WTC11 (cell line): ENCODE measurements at regions not wholly inside any gene's neighbourhood (a gene's known extent, or its start where the extent isn't known, plus 50 kb on each side); places are given as distances from the start of the nearest gene placed in this dataset.

Experiments used
- ATAC-seq: fragments of 200-7000 bp; cut with Tn5 transposase; 2 replicates; pipeline ENCODE4 v1.10.0; 2021; ENCODE audit warnings: mild to moderate bottlenecking, moderate library complexity
- CTCF ChIA-PET: fragments of 300-600 bp; sonication (Branson Sonifier 250); formaldehyde crosslinking; loops from one replicate; lab custom pipeline; 2021; ENCODE audit warnings: antibody characterized with exemption; lab: Charles Lee
- POLR2A ChIA-PET: fragments of 350-600 bp; sonication (Branson Sonifier 250); formaldehyde crosslinking; loops from one replicate; lab custom pipeline; 2021; ENCODE audit warnings: antibody characterized with exemption; lab: Charles Lee
- DNase-seq: peaks from one replicate; pipeline ENCODE4 v3.0.0; 2021; ENCODE audit warnings: low spot score
- H3K27ac Mint-ChIP-seq: 2 replicates; pipeline ENCODE4 v1.8.0; 2021; ENCODE audit warnings: mixed read lengths
- H3K27me3 Mint-ChIP-seq: 2 replicates; pipeline ENCODE4 v1.8.0; 2021; ENCODE audit warnings: low read depth, mild to moderate bottlenecking, moderate library complexity, mixed read lengths
- H3K36me3 Mint-ChIP-seq: 2 replicates; pipeline ENCODE4 v1.8.0; 2021; ENCODE audit warnings: mixed read lengths
- H3K4me1 Mint-ChIP-seq: 2 replicates; pipeline ENCODE4 v1.8.0; 2022; ENCODE audit warnings: mixed read lengths
- H3K4me3 Mint-ChIP-seq: 2 replicates; pipeline ENCODE4 v1.8.0; 2021; ENCODE audit warnings: mild to moderate bottlenecking, moderate library complexity, mixed read lengths
- H3K9me3 Mint-ChIP-seq: 2 replicates; pipeline ENCODE4 v1.8.0; 2021; ENCODE audit warnings: mixed read lengths
- ARID4B ChIP-seq: sonication (generic); formaldehyde crosslinking; IDR thresholded peaks from 2 replicates; pipeline ENCODE4 v1.8.0; 2023; ENCODE audit warnings: missing genetic modification reagents, mild to moderate bottlenecking, borderline replicate concordance
- ATF2 ChIP-seq: sonication (generic); formaldehyde crosslinking; IDR thresholded peaks from 2 replicates; pipeline ENCODE4 v1.8.1; 2022; ENCODE audit warnings: low read depth, missing genetic modification reagents, borderline replicate concordance
- ATF3 ChIP-seq: sonication (generic); formaldehyde crosslinking; conservative IDR thresholded peaks from 2 replicates; pipeline ENCODE4 v1.8.1; 2022; ENCODE audit warnings: mild to moderate bottlenecking, missing genetic modification reagents
- CDX4 ChIP-seq: fragments of 250-450 bp; sonication (Bioruptor Pico); IDR thresholded peaks from 2 replicates; pipeline ENCODE4 v1.9.0; 2021; ENCODE audit warnings: moderate library complexity, mild to moderate bottlenecking, inconsistent platforms, borderline replicate concordance
- E2F5 ChIP-seq: sonication (generic); formaldehyde crosslinking; IDR thresholded peaks from 2 replicates; pipeline ENCODE4 v1.8.1; 2022; ENCODE audit warnings: mild to moderate bottlenecking, moderate library complexity, missing genetic modification reagents
- ERG ChIP-seq: fragments of 250-450 bp; sonication (Bioruptor Pico); IDR thresholded peaks from 2 replicates; pipeline ENCODE4 v1.8.0; 2021; ENCODE audit warnings: mild to moderate bottlenecking
- ETV6 ChIP-seq: sonication (generic); formaldehyde crosslinking; IDR thresholded peaks from 2 replicates; pipeline ENCODE4 v1.8.1; 2022; ENCODE audit warnings: mild to moderate bottlenecking, missing genetic modification reagents
- FOXK1 ChIP-seq: sonication (generic); formaldehyde crosslinking; IDR thresholded peaks from 2 replicates; pipeline ENCODE4 v1.8.0; 2022; ENCODE audit warnings: mild to moderate bottlenecking, moderate library complexity, missing genetic modification reagents
- GABPB1 ChIP-seq: sonication (generic); formaldehyde crosslinking; IDR thresholded peaks from 2 replicates; pipeline ENCODE4 v1.8.1; 2023; ENCODE audit warnings: mild to moderate bottlenecking, missing genetic modification reagents
- GTF2I ChIP-seq: fragments of 250-450 bp; sonication (Bioruptor Pico); conservative IDR thresholded peaks from 2 replicates; pipeline ENCODE4 v1.4.0; 2021; ENCODE audit warnings: mild to moderate bottlenecking
- HMGA2 ChIP-seq: fragments of 250-450 bp; sonication (Bioruptor Pico); IDR thresholded peaks from 2 replicates; pipeline ENCODE4 v1.4.0; 2021; ENCODE audit warnings: mild to moderate bottlenecking, moderate library complexity
- MYBL2 ChIP-seq: sonication (generic); formaldehyde crosslinking; IDR thresholded peaks from 2 replicates; pipeline ENCODE4 v1.8.1; 2023; ENCODE audit warnings: mild to moderate bottlenecking, moderate library complexity, missing genetic modification reagents
- NR1H2 ChIP-seq: sonication (generic); formaldehyde crosslinking; IDR thresholded peaks from 2 replicates; pipeline ENCODE4 v1.9.0; 2021; ENCODE audit warnings: mild to moderate bottlenecking, moderate library complexity, missing genetic modification reagents
- PRDM15 ChIP-seq: sonication (generic); formaldehyde crosslinking; IDR thresholded peaks from 2 replicates; pipeline ENCODE4 v1.8.0; 2022; ENCODE audit warnings: missing genetic modification reagents
- PRRX2 ChIP-seq: fragments of 250-450 bp; sonication (Bioruptor Pico); IDR thresholded peaks from 2 replicates; pipeline ENCODE4 v1.8.0; 2021; ENCODE audit warnings: mild to moderate bottlenecking
- USF1 ChIP-seq: sonication (generic); formaldehyde crosslinking; IDR thresholded peaks from 2 replicates; pipeline ENCODE4 v1.8.0; 2022; ENCODE audit warnings: mild to moderate bottlenecking, missing genetic modification reagents
- ZMAT4 ChIP-seq: fragments of 250-450 bp; sonication (Bioruptor Pico); IDR thresholded peaks from 2 replicates; pipeline ENCODE4 v1.9.0; 2021; ENCODE audit warnings: mild to moderate bottlenecking
- ZNF138 ChIP-seq: sonication (generic); formaldehyde crosslinking; conservative IDR thresholded peaks from 2 replicates; pipeline ENCODE4 v1.8.1; 2022; ENCODE audit warnings: mild to moderate bottlenecking, moderate library complexity, missing genetic modification reagents
- ZNF317 ChIP-seq: sonication (generic); formaldehyde crosslinking; IDR thresholded peaks from 2 replicates; pipeline ENCODE4 v1.8.1; 2023; ENCODE audit warnings: low read depth, mild to moderate bottlenecking, moderate library complexity, missing genetic modification reagents, borderline replicate concordance
- ZNF423 ChIP-seq: fragments of 250-450 bp; sonication (Bioruptor Pico); IDR thresholded peaks from 2 replicates; pipeline ENCODE4 v2.1.2; 2022; ENCODE audit warnings: mild to moderate bottlenecking, moderate library complexity
- ZSCAN18 ChIP-seq: fragments of 250-450 bp; sonication (Bioruptor Pico); IDR thresholded peaks from 2 replicates; pipeline ENCODE4 v2.1.2; 2022; ENCODE audit warnings: mild to moderate bottlenecking, moderate library complexity

- no peaks in the 10 kb centered on the region for H3K27me3 Mint-ChIP-seq
- no peaks in the 10 kb centered on the region for H3K36me3 Mint-ChIP-seq
- H3K9me3 Mint-ChIP-seq = no peaks in the 10 kb centered on the region
- no peak for DNase-seq
- ATAC-seq = no peak
- ChIA-PET POLR2A (no interaction called here), CTCF (no interaction called here)
- TF ChIP-seq GABPB1 (CRISPR knock-in tag) (no peak), ZMAT4 (CRISPR knock-in tag) (no peak), USF1 (no peak), ERG (CRISPR knock-in tag) (no peak), PRDM15 (no peak), E2F5 (no peak), MYBL2 (CRISPR knock-in tag) (no peak), ZNF138 (CRISPR knock-in tag) (no peak), ATF2 (no peak)
- no peak overlapping the region for H3K4me3 Mint-ChIP-seq
- no peak overlapping the region for H3K27ac Mint-ChIP-seq
- peaks cover 13% of the 10 kb centered on the region for H3K4me1 Mint-ChIP-seq
Observed at GRCh38 chr6:140572867-140573266, 1198.4 kb upstream of the CITED2 start.

GRCh38 chr6:140572129-140572528 is 1197.7 kb upstream of the CITED2 start:
- H3K36me3 Mint-ChIP-seq = no peaks in the 10 kb centered on the region
- peaks cover 13% of the 10 kb centered on the region for H3K4me1 Mint-ChIP-seq
- H3K27ac Mint-ChIP-seq = no peak overlapping the region
- ATAC-seq (no peak), DNase-seq (no peak)
- no peak overlapping the region for H3K4me3 Mint-ChIP-seq
- no peaks in the 10 kb centered on the region for H3K9me3 Mint-ChIP-seq
- H3K27me3 Mint-ChIP-seq = no peaks in the 10 kb centered on the region
- ChIA-PET CTCF (no interaction called here), POLR2A (no interaction called here)
- TF ChIP-seq ZSCAN18 (CRISPR knock-in tag) = no peak
- TF ChIP-seq ZNF423 (CRISPR knock-in tag) = no peak
- no peak for TF ChIP-seq PRRX2 (CRISPR knock-in tag)
- TF ChIP-seq ARID4B (CRISPR knock-in tag) = no peak
- no peak for TF ChIP-seq FOXK1 (CRISPR knock-in tag)
- TF ChIP-seq ETV6 (CRISPR knock-in tag) = no peak
- no peak for TF ChIP-seq HMGA2 (CRISPR knock-in tag)
- no peak for TF ChIP-seq CDX4 (CRISPR knock-in tag)
- no peak for TF ChIP-seq NR1H2 (CRISPR knock-in tag)
- TF ChIP-seq GTF2I = no peak
- TF ChIP-seq ZNF317 (CRISPR knock-in tag) = no peak
- TF ChIP-seq ATF3 (CRISPR knock-in tag) = no peak
